ENCODE measurements at regions not wholly inside any gene's neighbourhood (a gene's known extent, or its start where the extent isn't known, plus 50 kb on each side); places are given as distances from the start of the nearest gene placed in this dataset.
A peak's percentile ranks its signal among the peaks of the same experiment; 100 is the strongest.

- DNase-seq (ENCODE audit: low read depth, low spot score) (no peak), ATAC-seq (peak; percentile 93)
- Histone ChIP-seq H3K4me3 (replicated peaks in 1 of 2; ENCODE audit: low read depth in 1 of 2, low read length in 2 of 2) (no peak overlapping the region), H3K27me3 (ENCODE audit: insufficient read depth, low read length) (peaks cover 17% of the 10 kb centered on the region; the same call in 1 of the 2 replicates), H3K9me3 (ENCODE audit: control insufficient read depth in 1 of 2, insufficient read depth in 1 of 2, low read depth in 1 of 2, low read length in 2 of 2) (no peaks in the 10 kb centered on the region), H3K36me3 (ENCODE audit: control insufficient read depth in 1 of 2, insufficient read depth in 2 of 2, low read length in 2 of 2) (no peaks in the 10 kb centered on the region), H3K9ac (ENCODE audit: low read length) (no peak overlapping the region), H3K27ac (ENCODE audit: low read depth, low read length) (no peak overlapping the region), H2AFZ (ENCODE audit: low read depth, low read length, poor library complexity, severe bottlenecking) (no peak overlapping the region), H3K4me2 (ENCODE audit: low read length) (no peak overlapping the region), H3K9me2 (ENCODE audit: insufficient read depth) (no peaks in the 10 kb centered on the region), H3K4me1 (ENCODE audit: control insufficient read depth in 1 of 2, insufficient read depth in 2 of 2, low read length in 2 of 2) (peaks cover 0 to 4% of the 10 kb centered on the region in 2 experiments; a peak in 2 of 4 replicates), H3K79me2 (ENCODE audit: insufficient read depth, low read length) (no peaks in the 10 kb centered on the region), H4K20me1 (ENCODE audit: insufficient read depth) (no peaks in the 10 kb centered on the region)
- no peak for TF ChIP-seq SRF (IDR thresholded peaks at IDR 0.05; ENCODE audit: low read depth)
- TF ChIP-seq EZH2phosphoT487 (IDR thresholded peaks at IDR 0.05; ENCODE audit: borderline replicate concordance): no peak
- TF ChIP-seq, protein P1, sequence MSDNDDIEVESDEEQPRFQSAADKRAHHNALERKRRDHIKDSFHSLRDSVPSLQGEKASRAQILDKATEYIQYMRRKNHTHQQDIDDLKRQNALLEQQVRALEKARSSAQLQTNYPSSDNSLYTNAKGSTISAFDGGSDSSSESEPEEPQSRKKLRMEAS (IDR thresholded peaks at IDR 0.05): no peak
- peak in 2 of 3 experiments; percentile 29 to 49; a peak in 3 of 6 replicates for TF ChIP-seq CTCF (IDR thresholded peaks at IDR 0.05 in 2 of 3, conservative IDR thresholded peaks at IDR 0.05 in 1 of 3; ENCODE audit: borderline replicate concordance in 1 of 3, insufficient read depth in 1 of 3, low read depth in 2 of 3, low read length in 2 of 3)
- BruUV-seq (replicated peaks): no TSS peak
- CTCF ChIA-PET: no interaction called here
- RAD21 ChIA-PET (ENCODE audit: low non-redundant PET in 1 of 2, low total read pairs in 2 of 2, uncharacterized antibody in 2 of 2, unreplicated experiment in 2 of 2): no interaction called here
- POLR2A ChIA-PET: no interaction called here
- intact Hi-C loops (cut with micrococcal nuclease): no loop called here
Measured at GRCh38 chr20:62578294-62578897, 63.9 kb upstream of the SLCO4A1 start.

- intact Hi-C loops (cut with micrococcal nuclease): no loop called here
- ChIA-PET CTCF (no interaction called here), RAD21 (ENCODE audit: low non-redundant PET in 1 of 2, low total read pairs in 2 of 2, uncharacterized antibody in 2 of 2, unreplicated experiment in 2 of 2) (no interaction called here), POLR2A (no interaction called here)
- Histone ChIP-seq H3K9me3 (ENCODE audit: control insufficient read depth in 1 of 2, insufficient read depth in 1 of 2, low read depth in 1 of 2, low read length in 2 of 2) (no peaks in the 10 kb centered on the region), H3K4me1 (ENCODE audit: control insufficient read depth in 1 of 2, insufficient read depth in 2 of 2, low read length in 2 of 2) (peaks cover 0 to 4% of the 10 kb centered on the region in 2 experiments; a peak in 2 of 4 replicates), H3K79me2 (ENCODE audit: insufficient read depth, low read length) (no peaks in the 10 kb centered on the region), H3K27me3 (ENCODE audit: insufficient read depth, low read length) (peaks cover 9% of the 10 kb centered on the region; the same call in 1 of the 2 replicates), H3K9me2 (ENCODE audit: insufficient read depth) (no peaks in the 10 kb centered on the region), H2AFZ (ENCODE audit: low read depth, low read length, poor library complexity, severe bottlenecking) (no peak overlapping the region), H3K4me2 (ENCODE audit: low read length) (no peak overlapping the region), H3K9ac (ENCODE audit: low read length) (no peak overlapping the region), H4K20me1 (ENCODE audit: insufficient read depth) (no peaks in the 10 kb centered on the region), H3K36me3 (ENCODE audit: control insufficient read depth in 1 of 2, insufficient read depth in 2 of 2, low read length in 2 of 2) (no peaks in the 10 kb centered on the region), H3K27ac (ENCODE audit: low read depth, low read length) (no peak overlapping the region), H3K4me3 (replicated peaks in 1 of 2; ENCODE audit: low read depth in 1 of 2, low read length in 2 of 2) (no peak overlapping the region)
- no peak for TF ChIP-seq CTCF (IDR thresholded peaks at IDR 0.05 in 2 of 3, conservative IDR thresholded peaks at IDR 0.05 in 1 of 3; ENCODE audit: borderline replicate concordance in 1 of 3, insufficient read depth in 1 of 3, low read depth in 2 of 3, low read length in 2 of 3)
- TF ChIP-seq, protein P2, sequence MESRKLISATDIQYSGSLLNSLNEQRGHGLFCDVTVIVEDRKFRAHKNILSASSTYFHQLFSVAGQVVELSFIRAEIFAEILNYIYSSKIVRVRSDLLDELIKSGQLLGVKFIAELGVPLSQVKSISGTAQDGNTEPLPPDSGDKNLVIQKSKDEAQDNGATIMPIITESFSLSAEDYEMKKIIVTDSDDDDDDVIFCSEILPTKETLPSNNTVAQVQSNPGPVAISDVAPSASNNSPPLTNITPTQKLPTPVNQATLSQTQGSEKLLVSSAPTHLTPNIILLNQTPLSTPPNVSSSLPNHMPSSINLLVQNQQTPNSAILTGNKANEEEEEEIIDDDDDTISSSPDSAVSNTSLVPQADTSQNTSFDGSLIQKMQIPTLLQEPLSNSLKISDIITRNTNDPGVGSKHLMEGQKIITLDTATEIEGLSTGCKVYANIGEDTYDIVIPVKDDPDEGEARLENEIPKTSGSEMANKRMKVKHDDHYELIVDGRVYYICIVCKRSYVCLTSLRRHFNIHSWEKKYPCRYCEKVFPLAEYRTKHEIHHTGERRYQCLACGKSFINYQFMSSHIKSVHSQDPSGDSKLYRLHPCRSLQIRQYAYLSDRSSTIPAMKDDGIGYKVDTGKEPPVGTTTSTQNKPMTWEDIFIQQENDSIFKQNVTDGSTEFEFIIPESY (IDR thresholded peaks at IDR 0.05; ENCODE audit: extremely low read depth, insufficient replicate concordance, low read length): no peak
- TF ChIP-seq, protein P3, sequence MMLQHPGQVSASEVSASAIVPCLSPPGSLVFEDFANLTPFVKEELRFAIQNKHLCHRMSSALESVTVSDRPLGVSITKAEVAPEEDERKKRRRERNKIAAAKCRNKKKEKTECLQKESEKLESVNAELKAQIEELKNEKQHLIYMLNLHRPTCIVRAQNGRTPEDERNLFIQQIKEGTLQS (IDR thresholded peaks at IDR 0.05): no peak
- no peak for TF ChIP-seq CBX3 (IDR thresholded peaks at IDR 0.05; ENCODE audit: low read depth)
- TF ChIP-seq SRF (IDR thresholded peaks at IDR 0.05; ENCODE audit: low read depth): no peak
- TF ChIP-seq TCF7L2 (IDR thresholded peaks at IDR 0.05; ENCODE audit: borderline replicate concordance, extremely low read depth, insufficient read depth, insufficient read length): no peak
- no peak for TF ChIP-seq SP1 (IDR thresholded peaks at IDR 0.05; ENCODE audit: low read depth)
- no peak for TF ChIP-seq EZH2 (IDR thresholded peaks at IDR 0.05)
- no peak for TF ChIP-seq ZFX (IDR thresholded peaks at IDR 0.05)
- TF ChIP-seq EGR1 (IDR thresholded peaks at IDR 0.05; ENCODE audit: low read depth): no peak
- DNase-seq (ENCODE audit: low read depth, low spot score): no peak
- no peak for ATAC-seq
- no TSS peak for BruUV-seq (replicated peaks)
Measured at GRCh38 chr20:62580052-62580451, 62.3 kb upstream of the SLCO4A1 start.
